Vagina (tissue), 2 donors: ENCODE measurements at regions not wholly inside any gene's neighbourhood (a gene's known extent, or its start where the extent isn't known, plus 50 kb on each side); places are given as distances from the start of the nearest gene placed in this dataset.

ENCODE experiments used
- DNase-seq, 2 donors: peaks; one replicate each; pipeline ENCODE4 v3.0.0-alpha.2; 2017; ENCODE audit errors: extremely low spot score in 2 of 2
- H3K27ac ChIP-seq: fragments of 200-600 bp; sonication (generic); one replicate; pipeline ENCODE4 v1.5.1; 2019
- H3K27me3 ChIP-seq: fragments of 200-600 bp; sonication (generic); one replicate; pipeline ENCODE4 v1.5.1; 2019
- H3K36me3 ChIP-seq, 2 donors: fragments of 200-600 bp; sonication (generic); one replicate each; pipeline ENCODE4 v1.5.1; 2017 to 2019
- H3K4me1 ChIP-seq: fragments of 200-600 bp; sonication (generic); one replicate; pipeline ENCODE4 v1.5.1; 2019
- H3K4me3 ChIP-seq, 2 donors: fragments of 200-600 bp; sonication (generic); 1 replicate in 1 of 2; 2 replicates in 1 of 2; pipeline ENCODE4 v1.5.1; 2016 to 2019
- H3K9me3 ChIP-seq: fragments of 200-600 bp; sonication (generic); one replicate; pipeline ENCODE4 v1.5.1; 2019
- CTCF ChIP-seq, 3 experiments: fragments of 450-650 bp in 2 of 3; fragments of 200-600 bp in 1 of 3; sonication (generic) in 1 of 3; IDR thresholded peaks; one replicate each; pipeline ENCODE4 v1.5.1; 2017 to 2019; ENCODE audit warnings: antibody characterized with exemption in 3 of 3, mild to moderate bottlenecking in 2 of 3, moderate library complexity in 2 of 3
- POLR2A ChIP-seq, 2 donors: fragments of 450-650 bp; IDR thresholded peaks; one replicate each; pipeline ENCODE4 v1.6.1; 2017; ENCODE audit warnings: antibody characterized with exemption in 2 of 2, mild to moderate bottlenecking in 2 of 2, moderate library complexity in 2 of 2
- POLR2AphosphoS5 ChIP-seq, 2 donors: sonication (generic); formaldehyde crosslinking; IDR thresholded peaks; one replicate each; pipeline ENCODE4 v1.9.0; 2017; ENCODE audit warnings: antibody characterized with exemption in 2 of 2, mild to moderate bottlenecking in 2 of 2, low read depth in 1 of 2; ENCODE audit not compliant: insufficient read depth in 1 of 2
- intact Hi-C: fragments of 100-400 bp; cut with DNase I; formaldehyde crosslinking; loops from one replicate; pipeline ENCODE4 v1.15.1; 2023

- H3K4me1 ChIP-seq = no peaks in the 10 kb centered on the region
- no peaks in the 10 kb centered on the region for H3K27me3 ChIP-seq
- no peak overlapping the region for H3K4me3 ChIP-seq
- H3K9me3 ChIP-seq = no peaks in the 10 kb centered on the region
- intact Hi-C loops = no loop called here
- no peak for DNase-seq
- H3K36me3 ChIP-seq = no peaks in the 10 kb centered on the region
- H3K27ac ChIP-seq = peak overlapping the region; percentile 18
- TF ChIP-seq POLR2AphosphoS5 (IDR thresholded peaks at IDR 0.05; ENCODE audit: insufficient read depth in 1 of 2, low read depth in 1 of 2) (no peak), POLR2A (IDR thresholded peaks at IDR 0.05) (no peak), CTCF (IDR thresholded peaks at IDR 0.05) (no peak)
Observed at GRCh38 chr2:225995796-225996461, 596.4 kb downstream of the NYAP2 start.

GRCh38 chr2:225994748-225995405, 595.4 kb downstream of the NYAP2 start:
- Histone ChIP-seq H3K9me3 (no peaks in the 10 kb centered on the region), H3K4me1 (no peaks in the 10 kb centered on the region), H3K36me3 (no peaks in the 10 kb centered on the region), H3K27me3 (no peaks in the 10 kb centered on the region), H3K27ac (peak overlapping the region; percentile 18), H3K4me3 (no peak overlapping the region)
- no peak for DNase-seq
- intact Hi-C loops = no loop called here
- TF ChIP-seq POLR2AphosphoS5 (IDR thresholded peaks at IDR 0.05; ENCODE audit: insufficient read depth in 1 of 2, low read depth in 1 of 2) = no peak
- TF ChIP-seq POLR2A (IDR thresholded peaks at IDR 0.05) = no peak

- Histone ChIP-seq H3K27me3 (no peaks in the 10 kb centered on the region), H3K9me3 (no peaks in the 10 kb centered on the region), H3K27ac (no peak overlapping the region), H3K36me3 (no peaks in the 10 kb centered on the region), H3K4me1 (no peaks in the 10 kb centered on the region), H3K4me3 (no peak overlapping the region)
- intact Hi-C loops = no loop called here
- DNase-seq = no peak
- TF ChIP-seq POLR2A (IDR thresholded peaks at IDR 0.05) (no peak), POLR2AphosphoS5 (IDR thresholded peaks at IDR 0.05; ENCODE audit: insufficient read depth in 1 of 2, low read depth in 1 of 2) (no peak), CTCF (IDR thresholded peaks at IDR 0.05) (no peak)
Observed at GRCh38 chr2:225993430-225993829, 593.9 kb downstream of the NYAP2 start.

GRCh38 chr2:225989809-225990208, 590.3 kb downstream of the NYAP2 start:
- no peak overlapping the region for H3K4me3 ChIP-seq
- DNase-seq = no peak
- H3K27me3 ChIP-seq = no peaks in the 10 kb centered on the region
- no peak for TF ChIP-seq CTCF (IDR thresholded peaks at IDR 0.05)
- TF ChIP-seq POLR2A (IDR thresholded peaks at IDR 0.05) = no peak
- TF ChIP-seq POLR2AphosphoS5 (IDR thresholded peaks at IDR 0.05; ENCODE audit: insufficient read depth in 1 of 2, low read depth in 1 of 2) = no peak
- no peaks in the 10 kb centered on the region for H3K4me1 ChIP-seq
- H3K36me3 ChIP-seq = no peaks in the 10 kb centered on the region
- no peak overlapping the region for H3K27ac ChIP-seq
- no peaks in the 10 kb centered on the region for H3K9me3 ChIP-seq
- intact Hi-C loops = no loop called here

GRCh38 chr2:225980372-225980771, 580.9 kb downstream of the NYAP2 start:
- no peaks in the 10 kb centered on the region for H3K27me3 ChIP-seq
- DNase-seq = no peak
- no peak overlapping the region for H3K27ac ChIP-seq
- H3K9me3 ChIP-seq = no peaks in the 10 kb centered on the region
- intact Hi-C loops = no loop called here
- no peaks in the 10 kb centered on the region for H3K4me1 ChIP-seq
- no peak overlapping the region for H3K4me3 ChIP-seq
- TF ChIP-seq CTCF (IDR thresholded peaks at IDR 0.05) = no peak
- H3K36me3 ChIP-seq = no peaks in the 10 kb centered on the region
